GM12878 (cell line): ENCODE measurements at regions not wholly inside any gene's neighbourhood (a gene's known extent, or its start where the extent isn't known, plus 50 kb on each side); places are given as distances from the start of the nearest gene placed in this dataset.

ENCODE experiments used
- EED ChIP-seq: sonication (generic); IDR thresholded peaks from 2 replicates; pipeline ENCODE4 v1.6.1; 2016; ENCODE audit warnings: antibody characterized with exemption, low read depth
- EZH2 ChIP-seq: IDR thresholded peaks from 2 replicates; pipeline ENCODE4 v1.6.1; 2012; ENCODE audit warnings: low read depth, mild to moderate bottlenecking, control low read depth, inconsistent platforms, low read length, borderline replicate concordance; ENCODE audit not compliant: control insufficient read depth
- GABPA ChIP-seq: IDR thresholded peaks from 2 replicates; pipeline ENCODE4 v1.6.1; 2014; ENCODE audit warnings: antibody characterized with exemption, low read depth, mild to moderate bottlenecking, inconsistent platforms
- MYC ChIP-seq: IDR thresholded peaks from 2 replicates; pipeline ENCODE4 v1.6.1; 2011; ENCODE audit warnings: mild to moderate bottlenecking, low read length, moderate library complexity, inconsistent platforms; ENCODE audit not compliant: insufficient read depth, insufficient replicate concordance, insufficient read length, severe bottlenecking
- NRF1 ChIP-seq: conservative IDR thresholded peaks from 2 replicates; pipeline ENCODE4 v1.6.1; 2011; ENCODE audit warnings: mild to moderate bottlenecking, low read depth, low read length, improper control_type of control experiment
- POLR2A ChIP-seq: IDR thresholded peaks from 2 replicates; pipeline ENCODE4 v1.6.1; 2011; ENCODE audit warnings: low read depth, mild to moderate bottlenecking, low read length
- POLR2AphosphoS2 ChIP-seq: IDR thresholded peaks from 2 replicates; pipeline ENCODE4 v1.6.1; 2011; ENCODE audit warnings: low read depth, mild to moderate bottlenecking, low read length, improper control_type of control experiment, moderate library complexity
- POU2F2 ChIP-seq: IDR thresholded peaks from 3 replicates; pipeline ENCODE4 v1.6.1; 2011; ENCODE audit warnings: low read depth, mild to moderate bottlenecking, low read length, borderline replicate concordance
- RAD21 ChIP-seq: IDR thresholded peaks from 2 replicates; pipeline ENCODE4 v1.6.1; 2011; ENCODE audit warnings: mild to moderate bottlenecking, low read depth, low read length, moderate library complexity; ENCODE audit not compliant: insufficient read depth
- SIN3A ChIP-seq: IDR thresholded peaks from 2 replicates; pipeline ENCODE4 v1.6.1; 2012; ENCODE audit warnings: low read depth, low read length, improper control_type of control experiment
- SMC3 ChIP-seq: IDR thresholded peaks from 2 replicates; pipeline ENCODE4 v1.6.1; 2011; ENCODE audit warnings: low read length, improper control_type of control experiment, borderline replicate concordance
- TAF1 ChIP-seq: IDR thresholded peaks from 2 replicates; pipeline ENCODE4 v1.6.1; 2011; ENCODE audit warnings: mild to moderate bottlenecking, low read depth, low read length, borderline replicate concordance
- TF ChIP-seq, protein P1 (sequence below), 3 experiments: IDR thresholded peaks in 2 of 3; conservative IDR thresholded peaks in 1 of 3; 2 replicates each; pipeline ENCODE4 v1.5.1; 2011; ENCODE audit warnings: low read depth in 3 of 3, low read length in 3 of 3, mild to moderate bottlenecking in 3 of 3, control low read depth in 2 of 3, moderate library complexity in 2 of 3, inconsistent platforms in 1 of 3, mixed read lengths in 1 of 3; ENCODE audit not compliant: control insufficient read depth in 2 of 3, insufficient read depth in 1 of 3; ENCODE audit errors: extremely low read depth in 1 of 3
- TF ChIP-seq, protein P2 (sequence below): fragments of 450-650 bp; formaldehyde crosslinking; IDR thresholded peaks from 2 replicates; pipeline ENCODE4 v1.5.0; 2022; ENCODE audit warnings: mild to moderate bottlenecking, missing genetic modification characterization

DNA sequence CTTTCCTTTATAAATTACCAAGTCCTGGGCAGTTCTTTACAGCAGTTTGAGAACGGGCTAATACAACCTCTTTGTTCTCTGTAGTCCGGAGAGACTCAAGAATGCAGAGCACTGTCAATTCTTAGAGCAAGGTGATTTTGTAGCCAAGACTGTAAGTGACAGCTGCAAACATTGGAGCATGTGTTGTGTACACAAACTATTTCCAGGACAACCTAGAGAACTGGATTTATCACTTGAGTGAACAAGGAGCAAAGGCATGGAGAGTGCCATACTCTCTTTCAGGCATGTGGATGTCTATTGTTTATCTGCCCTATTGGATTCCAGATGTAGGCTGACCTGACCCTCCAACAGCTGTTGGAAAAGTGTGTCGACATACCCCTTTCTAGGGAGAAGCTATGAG, 153.9 kb downstream of the SPANXN3 start:
- no peak for TF ChIP-seq MYC
- TF ChIP-seq EZH2 = no peak
- TF ChIP-seq, protein P1, sequence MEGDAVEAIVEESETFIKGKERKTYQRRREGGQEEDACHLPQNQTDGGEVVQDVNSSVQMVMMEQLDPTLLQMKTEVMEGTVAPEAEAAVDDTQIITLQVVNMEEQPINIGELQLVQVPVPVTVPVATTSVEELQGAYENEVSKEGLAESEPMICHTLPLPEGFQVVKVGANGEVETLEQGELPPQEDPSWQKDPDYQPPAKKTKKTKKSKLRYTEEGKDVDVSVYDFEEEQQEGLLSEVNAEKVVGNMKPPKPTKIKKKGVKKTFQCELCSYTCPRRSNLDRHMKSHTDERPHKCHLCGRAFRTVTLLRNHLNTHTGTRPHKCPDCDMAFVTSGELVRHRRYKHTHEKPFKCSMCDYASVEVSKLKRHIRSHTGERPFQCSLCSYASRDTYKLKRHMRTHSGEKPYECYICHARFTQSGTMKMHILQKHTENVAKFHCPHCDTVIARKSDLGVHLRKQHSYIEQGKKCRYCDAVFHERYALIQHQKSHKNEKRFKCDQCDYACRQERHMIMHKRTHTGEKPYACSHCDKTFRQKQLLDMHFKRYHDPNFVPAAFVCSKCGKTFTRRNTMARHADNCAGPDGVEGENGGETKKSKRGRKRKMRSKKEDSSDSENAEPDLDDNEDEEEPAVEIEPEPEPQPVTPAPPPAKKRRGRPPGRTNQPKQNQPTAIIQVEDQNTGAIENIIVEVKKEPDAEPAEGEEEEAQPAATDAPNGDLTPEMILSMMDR (IDR thresholded peaks at IDR 0.05 in 2 of 3, conservative IDR thresholded peaks at IDR 0.05 in 1 of 3; ENCODE audit: control insufficient read depth in 2 of 3, extremely low read depth in 1 of 3, insufficient read depth in 1 of 3, low read depth in 3 of 3, low read length in 3 of 3) = no peak
- no peak for TF ChIP-seq SMC3
- TF ChIP-seq GABPA = no peak
- TF ChIP-seq RAD21 = no peak
- TF ChIP-seq TAF1 = no peak
- TF ChIP-seq, protein P2, sequence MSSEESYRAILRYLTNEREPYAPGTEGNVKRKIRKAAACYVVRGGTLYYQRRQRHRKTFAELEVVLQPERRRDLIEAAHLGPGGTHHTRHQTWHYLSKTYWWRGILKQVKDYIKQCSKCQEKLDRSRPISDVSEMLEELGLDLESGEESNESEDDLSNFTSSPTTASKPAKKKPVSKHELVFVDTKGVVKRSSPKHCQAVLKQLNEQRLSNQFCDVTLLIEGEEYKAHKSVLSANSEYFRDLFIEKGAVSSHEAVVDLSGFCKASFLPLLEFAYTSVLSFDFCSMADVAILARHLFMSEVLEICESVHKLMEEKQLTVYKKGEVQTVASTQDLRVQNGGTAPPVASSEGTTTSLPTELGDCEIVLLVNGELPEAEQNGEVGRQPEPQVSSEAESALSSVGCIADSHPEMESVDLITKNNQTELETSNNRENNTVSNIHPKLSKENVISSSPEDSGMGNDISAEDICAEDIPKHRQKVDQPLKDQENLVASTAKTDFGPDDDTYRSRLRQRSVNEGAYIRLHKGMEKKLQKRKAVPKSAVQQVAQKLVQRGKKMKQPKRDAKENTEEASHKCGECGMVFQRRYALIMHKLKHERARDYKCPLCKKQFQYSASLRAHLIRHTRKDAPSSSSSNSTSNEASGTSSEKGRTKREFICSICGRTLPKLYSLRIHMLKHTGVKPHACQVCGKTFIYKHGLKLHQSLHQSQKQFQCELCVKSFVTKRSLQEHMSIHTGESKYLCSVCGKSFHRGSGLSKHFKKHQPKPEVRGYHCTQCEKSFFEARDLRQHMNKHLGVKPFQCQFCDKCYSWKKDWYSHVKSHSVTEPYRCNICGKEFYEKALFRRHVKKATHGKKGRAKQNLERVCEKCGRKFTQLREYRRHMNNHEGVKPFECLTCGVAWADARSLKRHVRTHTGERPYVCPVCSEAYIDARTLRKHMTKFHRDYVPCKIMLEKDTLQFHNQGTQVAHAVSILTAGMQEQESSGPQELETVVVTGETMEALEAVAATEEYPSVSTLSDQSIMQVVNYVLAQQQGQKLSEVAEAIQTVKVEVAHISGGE (CRISPR knock-in tag) = no peak
- no peak for TF ChIP-seq NRF1
- TF ChIP-seq POLR2A = no peak
- TF ChIP-seq EED = no peak
- no peak for TF ChIP-seq POLR2AphosphoS2
- TF ChIP-seq SIN3A = no peak
- no peak for TF ChIP-seq POU2F2
